GM13977 (cell line): ENCODE measurements at regions not wholly inside any gene's neighbourhood (a gene's known extent, or its start where the extent isn't known, plus 50 kb on each side); places are given as distances from the start of the nearest gene placed in this dataset.

Source experiments
- DNase-seq: peaks from one replicate; pipeline ENCODE4 v3.0.0; 2012; ENCODE audit warnings: low spot score
- in situ Hi-C: fragments of 300-500 bp; cut with MboI; formaldehyde crosslinking; loops from one replicate; pipeline ENCODE4 v1.12.0; 2022; ENCODE audit warnings: low sequenced_read_pairs, low pct_unique_long_range_greater_than_20kb, mixed read lengths, inconsistent platforms; ENCODE audit not compliant: unreplicated experiment
- TF ChIP-seq, protein P1 (sequence below): IDR thresholded peaks from 2 replicates; pipeline ENCODE4 v1.5.1; 2012; ENCODE audit warnings: mild to moderate bottlenecking, control low read depth; ENCODE audit not compliant: insufficient read depth; ENCODE audit errors: extremely low read depth, missing control alignments

DNA sequence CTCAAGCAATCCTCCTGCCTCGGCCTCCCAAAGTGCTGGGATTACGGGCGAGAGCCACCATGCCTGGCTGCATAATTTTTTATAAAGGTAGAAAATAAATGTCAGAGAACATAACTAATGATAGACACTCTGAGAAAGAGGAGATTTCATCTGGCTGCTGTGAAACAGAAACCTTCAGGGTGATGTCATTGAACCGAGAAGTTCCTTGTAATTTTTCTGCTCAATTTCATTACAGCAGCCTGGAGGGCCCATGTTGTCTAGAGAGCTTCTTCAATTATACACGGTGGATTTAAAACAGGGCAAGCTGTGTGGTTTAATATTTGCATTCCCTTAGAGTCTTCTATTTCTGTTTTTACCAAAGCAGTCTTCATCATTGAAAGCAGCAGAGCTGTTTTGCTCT, 64.3 kb upstream of the MORC3 start:
- peak; percentile 69 for DNase-seq

DNA sequence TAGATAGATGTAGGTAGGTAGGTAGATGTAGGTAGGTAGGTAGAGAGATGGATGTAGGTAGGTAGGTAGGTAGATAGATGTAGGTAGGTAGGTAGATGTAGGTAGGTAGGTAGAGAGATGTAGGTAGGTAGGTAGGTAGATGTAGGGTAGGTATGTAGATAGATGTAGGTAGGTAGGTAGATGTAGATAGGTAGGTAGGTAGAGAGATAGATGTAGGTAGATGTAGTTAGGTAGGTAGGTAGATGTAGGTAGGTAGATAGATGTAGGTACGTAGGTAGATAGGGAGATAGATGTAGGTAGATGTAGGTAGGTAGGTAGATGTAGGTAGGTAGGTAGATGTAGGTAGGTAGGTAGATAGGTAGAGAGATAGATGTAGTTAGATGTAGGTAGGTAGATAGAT, 62.3 kb upstream of the MORC3 start:
- TF ChIP-seq, protein P1, sequence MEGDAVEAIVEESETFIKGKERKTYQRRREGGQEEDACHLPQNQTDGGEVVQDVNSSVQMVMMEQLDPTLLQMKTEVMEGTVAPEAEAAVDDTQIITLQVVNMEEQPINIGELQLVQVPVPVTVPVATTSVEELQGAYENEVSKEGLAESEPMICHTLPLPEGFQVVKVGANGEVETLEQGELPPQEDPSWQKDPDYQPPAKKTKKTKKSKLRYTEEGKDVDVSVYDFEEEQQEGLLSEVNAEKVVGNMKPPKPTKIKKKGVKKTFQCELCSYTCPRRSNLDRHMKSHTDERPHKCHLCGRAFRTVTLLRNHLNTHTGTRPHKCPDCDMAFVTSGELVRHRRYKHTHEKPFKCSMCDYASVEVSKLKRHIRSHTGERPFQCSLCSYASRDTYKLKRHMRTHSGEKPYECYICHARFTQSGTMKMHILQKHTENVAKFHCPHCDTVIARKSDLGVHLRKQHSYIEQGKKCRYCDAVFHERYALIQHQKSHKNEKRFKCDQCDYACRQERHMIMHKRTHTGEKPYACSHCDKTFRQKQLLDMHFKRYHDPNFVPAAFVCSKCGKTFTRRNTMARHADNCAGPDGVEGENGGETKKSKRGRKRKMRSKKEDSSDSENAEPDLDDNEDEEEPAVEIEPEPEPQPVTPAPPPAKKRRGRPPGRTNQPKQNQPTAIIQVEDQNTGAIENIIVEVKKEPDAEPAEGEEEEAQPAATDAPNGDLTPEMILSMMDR: no peak
- DNase-seq: no peak
- in situ Hi-C loops: no loop called here

More for the DNA sequence above, 64.3 kb upstream of the MORC3 start:
- TF ChIP-seq, protein P1: no peak
- in situ Hi-C loops: no loop called here

DNA sequence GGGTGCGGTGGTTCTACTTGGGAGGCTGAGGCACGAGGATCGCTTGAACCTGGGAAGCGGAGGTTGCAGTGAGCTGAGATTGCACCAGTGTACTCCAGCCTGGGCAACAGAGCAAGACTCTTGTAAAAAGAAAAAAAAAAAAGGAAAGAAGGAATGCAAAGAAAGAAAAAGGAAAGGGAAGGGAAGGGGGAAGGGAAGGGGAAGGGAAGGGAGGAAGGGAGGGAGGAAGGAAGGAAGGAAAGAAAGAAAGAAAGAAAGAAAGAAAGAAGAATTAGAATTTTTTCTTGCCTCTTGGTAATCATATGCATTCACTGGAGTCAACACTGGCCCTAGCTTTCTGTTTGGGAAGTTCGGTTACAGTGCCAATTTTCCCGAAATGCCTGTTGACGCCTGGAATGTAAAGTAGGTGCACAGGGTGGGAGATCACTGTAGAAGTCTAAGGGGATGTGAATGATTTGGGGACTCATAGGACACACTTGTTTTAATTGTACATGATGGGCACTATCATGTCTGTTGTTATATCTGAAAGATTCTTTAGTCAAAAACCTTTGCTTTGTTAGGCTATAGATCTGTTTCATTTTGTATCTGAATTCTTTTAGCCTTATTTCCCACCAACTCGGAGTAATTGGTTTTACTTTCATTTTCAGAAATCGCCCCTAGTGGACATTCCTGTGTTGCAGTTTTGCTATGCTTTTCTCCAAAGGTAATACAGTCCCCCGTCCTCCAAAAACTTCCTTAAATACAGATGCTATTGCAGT, 59.8 kb upstream of the MORC3 start:
- peak; percentile 70 for DNase-seq
- TF ChIP-seq, protein P1: peak; percentile 58
- in situ Hi-C loops: no loop called here

DNA sequence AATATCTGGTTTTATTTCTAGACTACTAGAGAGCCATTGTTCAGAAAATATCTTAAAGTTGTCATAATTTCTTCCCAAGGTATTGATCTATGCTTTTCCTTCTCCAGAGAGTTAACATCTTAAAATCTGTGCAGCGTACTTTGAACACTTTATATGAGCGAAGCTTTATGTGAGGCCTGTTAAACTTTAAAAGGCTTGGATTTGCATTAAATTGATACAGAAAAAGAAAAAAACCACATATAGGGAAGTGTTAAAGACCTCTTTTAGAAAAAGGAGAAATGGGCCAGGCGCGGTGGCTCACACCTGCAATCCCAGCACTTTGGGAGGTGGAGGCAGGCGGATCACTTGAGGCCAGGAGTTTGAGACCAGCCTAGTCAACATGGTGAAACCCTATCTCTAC, 59.2 kb upstream of the MORC3 start:
- DNase-seq: no peak
- in situ Hi-C loops: no loop called here

DNA sequence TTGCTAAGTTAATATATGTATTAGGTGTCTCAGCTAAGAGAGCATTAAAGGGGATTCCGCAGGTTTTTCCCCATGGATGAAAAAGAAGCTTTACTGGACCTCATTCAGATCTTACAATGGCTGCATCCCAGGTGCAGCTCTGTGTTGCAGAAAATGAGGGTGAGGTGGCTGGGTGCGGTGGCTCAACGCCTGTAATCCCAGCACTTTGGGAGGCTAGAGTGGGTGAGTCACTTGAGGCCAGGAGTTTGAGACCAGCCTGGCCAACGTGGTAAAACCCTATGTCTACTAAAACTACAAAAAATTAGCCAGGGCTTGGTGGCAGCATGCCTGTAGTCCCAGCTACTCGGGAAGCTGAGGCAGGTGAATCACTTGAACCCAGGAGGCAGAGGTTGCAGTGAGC, 58.5 kb upstream of the MORC3 start:
- in situ Hi-C loops: no loop called here
- TF ChIP-seq, protein P1: no peak
- DNase-seq: no peak

More for the DNA sequence above, 59.2 kb upstream of the MORC3 start:
- TF ChIP-seq, protein P1: no peak

DNA sequence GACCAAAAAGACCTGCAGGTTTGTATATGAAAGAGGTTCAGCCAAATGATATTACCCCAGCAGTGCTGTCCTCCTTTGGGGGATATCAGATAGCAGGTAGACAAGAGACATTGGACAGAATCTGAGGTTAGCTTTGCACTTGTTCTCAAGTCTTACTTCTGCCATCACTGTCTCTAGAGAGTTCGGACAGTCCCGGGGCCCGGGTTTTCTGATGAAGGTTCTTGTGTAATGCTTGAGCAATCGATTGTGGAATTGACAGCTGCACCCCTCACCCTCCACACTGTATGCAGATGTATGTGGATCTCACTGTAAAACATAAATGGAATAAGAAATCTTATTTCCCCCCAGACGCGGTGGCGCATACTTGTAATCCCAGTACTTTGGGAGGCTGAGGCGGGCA, 56.2 kb upstream of the MORC3 start:
- no peak for DNase-seq
- in situ Hi-C loops: no loop called here
- TF ChIP-seq, protein P1: no peak
